ENCODE measurements at regions not wholly inside any gene's neighbourhood (a gene's known extent, or its start where the extent isn't known, plus 50 kb on each side); places are given as distances from the start of the nearest gene placed in this dataset.

DNA sequence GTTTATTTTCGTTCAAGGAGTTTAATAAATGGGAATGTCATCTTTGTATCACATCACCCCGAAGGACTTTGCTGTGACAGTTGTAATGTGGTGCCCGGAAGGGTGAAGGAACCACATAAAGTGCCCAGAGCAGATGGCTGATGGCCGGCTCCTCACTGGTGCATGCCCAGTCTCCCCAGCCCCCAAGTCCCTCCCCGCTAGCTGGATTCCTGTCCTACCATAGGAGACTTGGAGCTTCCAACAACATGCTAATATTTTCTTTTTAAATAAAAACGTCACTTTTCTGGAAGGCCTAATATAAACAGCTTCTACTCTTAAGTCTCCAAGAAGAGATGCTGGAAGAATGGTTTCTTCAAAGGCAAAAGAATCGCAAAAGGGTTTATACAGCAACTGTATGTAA lies 273.9 kb upstream of the LRTM1 start:
- TF ChIP-seq, protein P1, sequence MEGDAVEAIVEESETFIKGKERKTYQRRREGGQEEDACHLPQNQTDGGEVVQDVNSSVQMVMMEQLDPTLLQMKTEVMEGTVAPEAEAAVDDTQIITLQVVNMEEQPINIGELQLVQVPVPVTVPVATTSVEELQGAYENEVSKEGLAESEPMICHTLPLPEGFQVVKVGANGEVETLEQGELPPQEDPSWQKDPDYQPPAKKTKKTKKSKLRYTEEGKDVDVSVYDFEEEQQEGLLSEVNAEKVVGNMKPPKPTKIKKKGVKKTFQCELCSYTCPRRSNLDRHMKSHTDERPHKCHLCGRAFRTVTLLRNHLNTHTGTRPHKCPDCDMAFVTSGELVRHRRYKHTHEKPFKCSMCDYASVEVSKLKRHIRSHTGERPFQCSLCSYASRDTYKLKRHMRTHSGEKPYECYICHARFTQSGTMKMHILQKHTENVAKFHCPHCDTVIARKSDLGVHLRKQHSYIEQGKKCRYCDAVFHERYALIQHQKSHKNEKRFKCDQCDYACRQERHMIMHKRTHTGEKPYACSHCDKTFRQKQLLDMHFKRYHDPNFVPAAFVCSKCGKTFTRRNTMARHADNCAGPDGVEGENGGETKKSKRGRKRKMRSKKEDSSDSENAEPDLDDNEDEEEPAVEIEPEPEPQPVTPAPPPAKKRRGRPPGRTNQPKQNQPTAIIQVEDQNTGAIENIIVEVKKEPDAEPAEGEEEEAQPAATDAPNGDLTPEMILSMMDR (IDR thresholded peaks at IDR 0.05) = no peak
- no peak for TF ChIP-seq POLR2AphosphoS5 (IDR thresholded peaks at IDR 0.05)
